SK-N-SH (cell line): ENCODE measurements at regions not wholly inside any gene's neighbourhood (a gene's known extent, or its start where the extent isn't known, plus 50 kb on each side); places are given as distances from the start of the nearest gene placed in this dataset.

ENCODE experiments used
- CTCF ChIA-PET: fragments of 300-600, 350-600 bp; formaldehyde crosslinking; extraction: SDS; loops from one replicate; lab custom pipeline; 2021; lab: Yijun Ruan, JAX
- POLR2A ChIA-PET: fragments of 350-600 bp; sonication (Branson Sonifier 250); formaldehyde crosslinking; extraction: SDS; loops from one replicate; lab custom pipeline; 2020; ENCODE audit warnings: antibody characterized with exemption, inconsistent platforms; lab: Yijun Ruan, JAX
- DNase-seq: peaks from one replicate; pipeline ENCODE4 v3.0.0; 2012
- H2AFZ ChIP-seq: fragments of 200-600 bp; sonication (generic); 2 replicates; pipeline ENCODE4 v1.8.1; 2016; ENCODE audit warnings: antibody characterized with exemption, mild to moderate bottlenecking, low read depth
- H3F3A ChIP-seq: fragments of 200-600 bp; sonication (generic); replicated peaks from 2 replicates; pipeline ENCODE3; 2016; ENCODE audit warnings: antibody characterized with exemption, mild to moderate bottlenecking; ENCODE audit not compliant: insufficient read depth
- H3K27ac ChIP-seq, 2 experiments: fragments of 200-500 bp in 1 of 2; fragments of 200-600 bp in 1 of 2; sonication (Bioruptor generic) in 1 of 2; sonication (generic), shearing (Covaris generic) in 1 of 2; 2 replicates each; pipeline versions ENCODE4 v1.5.1 to v1.6.1; 2014 to 2016; ENCODE audit warnings: low read depth in 2 of 2, inconsistent platforms in 1 of 2, low read length in 1 of 2, mild to moderate bottlenecking in 1 of 2, mixed read lengths in 1 of 2
- H3K27me3 ChIP-seq: fragments of 200-600 bp; sonication (generic), shearing (Covaris generic); 2 replicates; pipeline ENCODE4 v1.6.1; 2016; ENCODE audit warnings: mixed run types; ENCODE audit not compliant: insufficient read depth
- H3K36me3 ChIP-seq, 2 experiments: fragments of 200-500 bp in 1 of 2; fragments of 200-600 bp in 1 of 2; sonication (Bioruptor generic) in 1 of 2; sonication (generic) in 1 of 2; replicated peaks in 1 of 2; 2 replicates each; pipeline versions ENCODE3 to v1.5.1; 2014 to 2016; ENCODE audit warnings: low read length in 1 of 2, mild to moderate bottlenecking in 1 of 2; ENCODE audit not compliant: insufficient read depth in 2 of 2, control insufficient read depth in 1 of 2
- H3K4me1 ChIP-seq, 2 experiments: fragments of 200-500 bp in 1 of 2; fragments of 200-600 bp in 1 of 2; sonication (Bioruptor generic) in 1 of 2; sonication (generic), shearing (Covaris generic) in 1 of 2; 2 replicates each; pipeline versions ENCODE4 v1.5.1 to v1.6.1; 2014 to 2016; ENCODE audit warnings: low read depth in 1 of 2, low read length in 1 of 2, mixed run types in 1 of 2; ENCODE audit not compliant: insufficient read depth in 2 of 2, control insufficient read depth in 1 of 2
- H3K4me2 ChIP-seq: fragments of 200-600 bp; sonication (generic), shearing (Covaris generic); 2 replicates; pipeline ENCODE4 v1.6.1; 2017; ENCODE audit warnings: mixed run types
- H3K4me3 ChIP-seq, 2 experiments: fragments of 200-500 bp in 1 of 2; fragments of 200-600 bp in 1 of 2; sonication (Bioruptor generic) in 1 of 2; sonication (generic), shearing (Covaris generic) in 1 of 2; 2 replicates each; pipeline versions ENCODE4 v1.5.1 to v1.8.1; 2014 to 2016; ENCODE audit warnings: low read depth in 2 of 2, inconsistent platforms in 1 of 2, low read length in 1 of 2, mild to moderate bottlenecking in 1 of 2, mixed read lengths in 1 of 2, moderate library complexity in 1 of 2
- H3K79me2 ChIP-seq: fragments of 200-600 bp; sonication (generic); 2 replicates; pipeline ENCODE4 v1.8.1; 2017; ENCODE audit warnings: mild to moderate bottlenecking; ENCODE audit not compliant: insufficient read depth
- H3K9ac ChIP-seq: fragments of 200-600 bp; sonication (generic); 2 replicates; pipeline ENCODE4 v1.6.1; 2017; ENCODE audit warnings: mixed run types
- H3K9me2 ChIP-seq: fragments of 200-600 bp; sonication (generic); 2 replicates; pipeline ENCODE4 v1.6.1; 2017; ENCODE audit warnings: mixed run types
- H3K9me3 ChIP-seq: fragments of 200-600 bp; sonication (generic); 2 replicates; pipeline ENCODE4 v1.6.1; 2017; ENCODE audit warnings: mixed run types, mild to moderate bottlenecking, moderate library complexity
- H4K20me1 ChIP-seq: fragments of 200-600 bp; sonication (generic); 2 replicates; pipeline ENCODE4 v1.6.1; 2017; ENCODE audit warnings: mild to moderate bottlenecking, mixed run types; ENCODE audit not compliant: insufficient read depth
- CHD2 ChIP-seq: fragments of 150-350 bp; IDR thresholded peaks from 2 replicates; pipeline ENCODE4 v1.6.1; 2018; ENCODE audit warnings: low read length; ENCODE audit not compliant: partially characterized antibody
- ELF1 ChIP-seq: IDR thresholded peaks from 2 replicates; pipeline ENCODE4 v1.4.0; 2012
- FOSL2 ChIP-seq: IDR thresholded peaks from 2 replicates; pipeline ENCODE4 v1.4.0; 2012; ENCODE audit warnings: low read depth, mild to moderate bottlenecking, moderate library complexity, borderline replicate concordance
- FOXM1 ChIP-seq: IDR thresholded peaks from 2 replicates; pipeline ENCODE4 v1.4.0; 2012; ENCODE audit warnings: low read depth, mild to moderate bottlenecking
- GABPA ChIP-seq: IDR thresholded peaks from 2 replicates; pipeline ENCODE4 v1.4.0; 2012; ENCODE audit warnings: low read depth, mild to moderate bottlenecking
- GATA2 ChIP-seq: sonication (generic); formaldehyde crosslinking; IDR thresholded peaks from 2 replicates; pipeline ENCODE4 v1.5.0; 2020; ENCODE audit warnings: mild to moderate bottlenecking, missing genetic modification reagents
- MEF2A ChIP-seq: IDR thresholded peaks from 2 replicates; pipeline ENCODE4 v1.4.0; 2012; ENCODE audit warnings: low read depth, borderline replicate concordance
- NFIC ChIP-seq: IDR thresholded peaks from 2 replicates; pipeline ENCODE4 v1.4.0; 2012; ENCODE audit warnings: borderline replicate concordance
- RFX5 ChIP-seq: IDR thresholded peaks from 2 replicates; pipeline ENCODE4 v1.6.1; 2012; ENCODE audit warnings: mild to moderate bottlenecking, improper control_type of control experiment, low read length
- RXRA ChIP-seq: IDR thresholded peaks from 2 replicates; pipeline ENCODE4 v1.4.0; 2012; ENCODE audit warnings: low read depth, mild to moderate bottlenecking, borderline replicate concordance
- YY1 ChIP-seq: IDR thresholded peaks from 2 replicates; pipeline ENCODE4 v1.4.0; 2012; ENCODE audit warnings: low read depth, mild to moderate bottlenecking
- WGBS: methylation state at CpG from one replicate; pipeline ENCODE4 v1.1.6; 2017; ENCODE audit warnings: low lambda C conversion rate; 5-methylcytosine and 5-hydroxymethylcytosine counted together
- TF ChIP-seq, protein P1 (sequence below): IDR thresholded peaks from 2 replicates; pipeline ENCODE4 v1.4.0; 2012; ENCODE audit warnings: low read depth, borderline replicate concordance
- TF ChIP-seq, protein P2 (sequence below): fragments of 200-600 bp; sonication (generic); IDR thresholded peaks from 2 replicates; pipeline ENCODE4 v1.6.1; 2017; ENCODE audit warnings: antibody characterized with exemption, mild to moderate bottlenecking, moderate library complexity
- TF ChIP-seq, protein P3 (sequence below): IDR thresholded peaks from 2 replicates; pipeline ENCODE4 v1.4.0; 2012; ENCODE audit warnings: low read depth
- TF ChIP-seq, protein P4 (sequence below): IDR thresholded peaks from 2 replicates; pipeline ENCODE4; 2012

GRCh38 chr9:17875886-17876285, 297.0 kb downstream of the SH3GL2 start:
- Histone ChIP-seq H4K20me1 (no peaks in the 10 kb centered on the region), H3K9ac (no peak overlapping the region), H3K4me3 (no peak overlapping the region), H3K4me2 (no peak overlapping the region), H3K9me2 (no peaks in the 10 kb centered on the region), H3K4me1 (no peaks in the 10 kb centered on the region), H3K27ac (no peak overlapping the region), H3K9me3 (no peaks in the 10 kb centered on the region), H3F3A (no peaks in the 10 kb centered on the region), H3K27me3 (no peaks in the 10 kb centered on the region), H3K79me2 (no peaks in the 10 kb centered on the region), H3K36me3 (no peaks in the 10 kb centered on the region), H2AFZ (no peak overlapping the region)
- ChIA-PET POLR2A (interaction anchor here (0.7 kb wide), 1 partner anchor 354 kb away, joined by 5 read pairs; no protein-coding TSS in a partner anchor), CTCF (no interaction called here)
- WGBS: 7% methylated on average over 1 of the region's 1 CpG
- TF ChIP-seq RFX5 (no peak), CHD2 (no peak), RXRA (no peak), YY1 (no peak)
- TF ChIP-seq, protein P1, sequence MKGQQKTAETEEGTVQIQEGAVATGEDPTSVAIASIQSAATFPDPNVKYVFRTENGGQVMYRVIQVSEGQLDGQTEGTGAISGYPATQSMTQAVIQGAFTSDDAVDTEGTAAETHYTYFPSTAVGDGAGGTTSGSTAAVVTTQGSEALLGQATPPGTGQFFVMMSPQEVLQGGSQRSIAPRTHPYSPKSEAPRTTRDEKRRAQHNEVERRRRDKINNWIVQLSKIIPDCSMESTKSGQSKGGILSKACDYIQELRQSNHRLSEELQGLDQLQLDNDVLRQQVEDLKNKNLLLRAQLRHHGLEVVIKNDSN: no peak
- no peak for DNase-seq

- Histone ChIP-seq H3F3A (no peaks in the 10 kb centered on the region), H3K27me3 (no peaks in the 10 kb centered on the region), H3K36me3 (no peaks in the 10 kb centered on the region), H3K9me3 (no peaks in the 10 kb centered on the region), H3K4me1 (no peaks in the 10 kb centered on the region), H4K20me1 (no peaks in the 10 kb centered on the region), H3K9ac (no peak overlapping the region), H2AFZ (no peak overlapping the region), H3K4me2 (no peak overlapping the region), H3K4me3 (no peak overlapping the region), H3K79me2 (no peaks in the 10 kb centered on the region), H3K9me2 (no peaks in the 10 kb centered on the region), H3K27ac (no peak overlapping the region)
- no peak for DNase-seq
- TF ChIP-seq RFX5 (no peak), ELF1 (no peak), RXRA (no peak), GATA2 (no peak), CHD2 (no peak), NFIC (no peak), FOSL2 (no peak), MEF2A (no peak), FOXM1 (no peak), GABPA (no peak)
- TF ChIP-seq, protein P2, sequence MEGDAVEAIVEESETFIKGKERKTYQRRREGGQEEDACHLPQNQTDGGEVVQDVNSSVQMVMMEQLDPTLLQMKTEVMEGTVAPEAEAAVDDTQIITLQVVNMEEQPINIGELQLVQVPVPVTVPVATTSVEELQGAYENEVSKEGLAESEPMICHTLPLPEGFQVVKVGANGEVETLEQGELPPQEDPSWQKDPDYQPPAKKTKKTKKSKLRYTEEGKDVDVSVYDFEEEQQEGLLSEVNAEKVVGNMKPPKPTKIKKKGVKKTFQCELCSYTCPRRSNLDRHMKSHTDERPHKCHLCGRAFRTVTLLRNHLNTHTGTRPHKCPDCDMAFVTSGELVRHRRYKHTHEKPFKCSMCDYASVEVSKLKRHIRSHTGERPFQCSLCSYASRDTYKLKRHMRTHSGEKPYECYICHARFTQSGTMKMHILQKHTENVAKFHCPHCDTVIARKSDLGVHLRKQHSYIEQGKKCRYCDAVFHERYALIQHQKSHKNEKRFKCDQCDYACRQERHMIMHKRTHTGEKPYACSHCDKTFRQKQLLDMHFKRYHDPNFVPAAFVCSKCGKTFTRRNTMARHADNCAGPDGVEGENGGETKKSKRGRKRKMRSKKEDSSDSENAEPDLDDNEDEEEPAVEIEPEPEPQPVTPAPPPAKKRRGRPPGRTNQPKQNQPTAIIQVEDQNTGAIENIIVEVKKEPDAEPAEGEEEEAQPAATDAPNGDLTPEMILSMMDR: no peak
- TF ChIP-seq, protein P3, sequence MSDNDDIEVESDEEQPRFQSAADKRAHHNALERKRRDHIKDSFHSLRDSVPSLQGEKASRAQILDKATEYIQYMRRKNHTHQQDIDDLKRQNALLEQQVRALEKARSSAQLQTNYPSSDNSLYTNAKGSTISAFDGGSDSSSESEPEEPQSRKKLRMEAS: no peak
- TF ChIP-seq, protein P4, sequence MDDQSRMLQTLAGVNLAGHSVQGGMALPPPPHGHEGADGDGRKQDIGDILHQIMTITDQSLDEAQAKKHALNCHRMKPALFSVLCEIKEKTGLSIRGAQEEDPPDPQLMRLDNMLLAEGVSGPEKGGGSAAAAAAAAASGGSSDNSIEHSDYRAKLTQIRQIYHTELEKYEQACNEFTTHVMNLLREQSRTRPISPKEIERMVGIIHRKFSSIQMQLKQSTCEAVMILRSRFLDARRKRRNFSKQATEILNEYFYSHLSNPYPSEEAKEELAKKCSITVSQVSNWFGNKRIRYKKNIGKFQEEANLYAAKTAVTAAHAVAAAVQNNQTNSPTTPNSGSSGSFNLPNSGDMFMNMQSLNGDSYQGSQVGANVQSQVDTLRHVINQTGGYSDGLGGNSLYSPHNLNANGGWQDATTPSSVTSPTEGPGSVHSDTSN: no peak
- ChIA-PET POLR2A (no interaction called here), CTCF (no interaction called here)
- WGBS: 18% methylated on average over 3 of the region's 3 CpGs
Observed at GRCh38 chr9:17876687-17877086, 297.8 kb downstream of the SH3GL2 start.
